ENCODE measurements at regions not wholly inside any gene's neighbourhood (a gene's known extent, or its start where the extent isn't known, plus 50 kb on each side); places are given as distances from the start of the nearest gene placed in this dataset.
A peak's percentile ranks its signal among the peaks of the same experiment; 100 is the strongest.

DNA sequence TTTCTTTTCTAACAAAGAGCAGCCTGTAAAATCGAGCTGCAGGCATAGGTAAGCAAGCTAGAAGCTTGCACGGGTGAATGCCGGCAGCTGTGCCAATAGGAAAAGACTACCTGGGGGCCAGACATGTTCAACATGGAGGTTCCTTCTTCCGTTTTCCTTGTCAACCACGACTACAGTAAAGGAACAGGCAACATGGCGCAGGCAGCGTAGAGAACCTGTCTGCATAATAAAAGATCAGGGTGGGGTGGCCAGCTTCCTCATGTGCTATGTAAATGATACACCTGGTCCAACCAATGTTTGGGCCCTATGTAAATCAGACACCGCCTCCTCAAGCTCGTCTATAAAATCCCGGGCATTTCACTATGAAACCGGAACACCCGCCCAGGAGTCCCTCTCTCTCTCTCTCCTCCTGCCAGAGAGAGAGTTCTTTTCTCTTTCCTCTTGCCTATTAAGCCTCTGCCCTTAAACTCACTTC lies 103.8 kb upstream of the LIFR start (continued):
- TF ChIP-seq, protein P1, sequence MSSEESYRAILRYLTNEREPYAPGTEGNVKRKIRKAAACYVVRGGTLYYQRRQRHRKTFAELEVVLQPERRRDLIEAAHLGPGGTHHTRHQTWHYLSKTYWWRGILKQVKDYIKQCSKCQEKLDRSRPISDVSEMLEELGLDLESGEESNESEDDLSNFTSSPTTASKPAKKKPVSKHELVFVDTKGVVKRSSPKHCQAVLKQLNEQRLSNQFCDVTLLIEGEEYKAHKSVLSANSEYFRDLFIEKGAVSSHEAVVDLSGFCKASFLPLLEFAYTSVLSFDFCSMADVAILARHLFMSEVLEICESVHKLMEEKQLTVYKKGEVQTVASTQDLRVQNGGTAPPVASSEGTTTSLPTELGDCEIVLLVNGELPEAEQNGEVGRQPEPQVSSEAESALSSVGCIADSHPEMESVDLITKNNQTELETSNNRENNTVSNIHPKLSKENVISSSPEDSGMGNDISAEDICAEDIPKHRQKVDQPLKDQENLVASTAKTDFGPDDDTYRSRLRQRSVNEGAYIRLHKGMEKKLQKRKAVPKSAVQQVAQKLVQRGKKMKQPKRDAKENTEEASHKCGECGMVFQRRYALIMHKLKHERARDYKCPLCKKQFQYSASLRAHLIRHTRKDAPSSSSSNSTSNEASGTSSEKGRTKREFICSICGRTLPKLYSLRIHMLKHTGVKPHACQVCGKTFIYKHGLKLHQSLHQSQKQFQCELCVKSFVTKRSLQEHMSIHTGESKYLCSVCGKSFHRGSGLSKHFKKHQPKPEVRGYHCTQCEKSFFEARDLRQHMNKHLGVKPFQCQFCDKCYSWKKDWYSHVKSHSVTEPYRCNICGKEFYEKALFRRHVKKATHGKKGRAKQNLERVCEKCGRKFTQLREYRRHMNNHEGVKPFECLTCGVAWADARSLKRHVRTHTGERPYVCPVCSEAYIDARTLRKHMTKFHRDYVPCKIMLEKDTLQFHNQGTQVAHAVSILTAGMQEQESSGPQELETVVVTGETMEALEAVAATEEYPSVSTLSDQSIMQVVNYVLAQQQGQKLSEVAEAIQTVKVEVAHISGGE (tag by site-specific recombination; conservative IDR thresholded peaks at IDR 0.05; ENCODE audit: low read depth) = peak; percentile 50; the same call in 1 of the 2 replicates
- TF ChIP-seq, protein P2, sequence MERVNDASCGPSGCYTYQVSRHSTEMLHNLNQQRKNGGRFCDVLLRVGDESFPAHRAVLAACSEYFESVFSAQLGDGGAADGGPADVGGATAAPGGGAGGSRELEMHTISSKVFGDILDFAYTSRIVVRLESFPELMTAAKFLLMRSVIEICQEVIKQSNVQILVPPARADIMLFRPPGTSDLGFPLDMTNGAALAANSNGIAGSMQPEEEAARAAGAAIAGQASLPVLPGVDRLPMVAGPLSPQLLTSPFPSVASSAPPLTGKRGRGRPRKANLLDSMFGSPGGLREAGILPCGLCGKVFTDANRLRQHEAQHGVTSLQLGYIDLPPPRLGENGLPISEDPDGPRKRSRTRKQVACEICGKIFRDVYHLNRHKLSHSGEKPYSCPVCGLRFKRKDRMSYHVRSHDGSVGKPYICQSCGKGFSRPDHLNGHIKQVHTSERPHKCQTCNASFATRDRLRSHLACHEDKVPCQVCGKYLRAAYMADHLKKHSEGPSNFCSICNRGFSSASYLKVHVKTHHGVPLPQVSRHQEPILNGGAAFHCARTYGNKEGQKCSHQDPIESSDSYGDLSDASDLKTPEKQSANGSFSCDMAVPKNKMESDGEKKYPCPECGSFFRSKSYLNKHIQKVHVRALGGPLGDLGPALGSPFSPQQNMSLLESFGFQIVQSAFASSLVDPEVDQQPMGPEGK (tag by site-specific recombination; IDR thresholded peaks at IDR 0.05) = 0 out of 2 replicates have a peak, but pooled peaks have one; percentile 31
- TF ChIP-seq, protein P3, sequence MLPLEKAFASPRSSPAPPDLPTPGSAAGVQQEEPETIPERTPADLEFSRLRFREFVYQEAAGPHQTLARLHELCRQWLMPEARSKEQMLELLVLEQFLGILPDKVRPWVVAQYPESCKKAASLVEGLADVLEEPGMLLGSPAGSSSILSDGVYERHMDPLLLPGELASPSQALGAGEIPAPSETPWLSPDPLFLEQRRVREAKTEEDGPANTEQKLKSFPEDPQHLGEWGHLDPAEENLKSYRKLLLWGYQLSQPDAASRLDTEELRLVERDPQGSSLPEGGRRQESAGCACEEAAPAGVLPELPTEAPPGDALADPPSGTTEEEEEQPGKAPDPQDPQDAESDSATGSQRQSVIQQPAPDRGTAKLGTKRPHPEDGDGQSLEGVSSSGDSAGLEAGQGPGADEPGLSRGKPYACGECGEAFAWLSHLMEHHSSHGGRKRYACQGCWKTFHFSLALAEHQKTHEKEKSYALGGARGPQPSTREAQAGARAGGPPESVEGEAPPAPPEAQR (tag by site-specific recombination; IDR thresholded peaks at IDR 0.05) = no peak
- no peak for TF ChIP-seq ZXDB (tag by site-specific recombination; IDR thresholded peaks at IDR 0.05)
- no peak for TF ChIP-seq ZNF426 (tag by site-specific recombination; IDR thresholded peaks at IDR 0.05)
- peak; percentile 53; the same call in 1 of the 2 replicates for TF ChIP-seq YY1 (tag by site-specific recombination; IDR thresholded peaks at IDR 0.05)
- TF ChIP-seq ZNF621 (tag by site-specific recombination; IDR thresholded peaks at IDR 0.05) = no peak
- no peak for TF ChIP-seq ZNF112 (tag by site-specific recombination; IDR thresholded peaks at IDR 0.05)
- 0 out of 2 replicates have a peak, but pooled peaks have one; percentile 47 for TF ChIP-seq PRDM1 (tag by site-specific recombination; IDR thresholded peaks at IDR 0.05)
- no peak for TF ChIP-seq ZNF830 (tag by site-specific recombination; IDR thresholded peaks at IDR 0.05; ENCODE audit: low read depth)
- TF ChIP-seq KLF9 (tag by site-specific recombination; IDR thresholded peaks at IDR 0.05; ENCODE audit: low read depth) = no peak
- peak; percentile 31; the same call in 1 of the 2 replicates for TF ChIP-seq SP2 (tag by site-specific recombination; IDR thresholded peaks at IDR 0.05)
- TF ChIP-seq ZNF140 (tag by site-specific recombination; IDR thresholded peaks at IDR 0.05) = no peak
- TF ChIP-seq ZNF10 (tag by site-specific recombination; IDR thresholded peaks at IDR 0.05) = peak; percentile 31; the same call in 1 of the 2 replicates
- TF ChIP-seq, protein P4, sequence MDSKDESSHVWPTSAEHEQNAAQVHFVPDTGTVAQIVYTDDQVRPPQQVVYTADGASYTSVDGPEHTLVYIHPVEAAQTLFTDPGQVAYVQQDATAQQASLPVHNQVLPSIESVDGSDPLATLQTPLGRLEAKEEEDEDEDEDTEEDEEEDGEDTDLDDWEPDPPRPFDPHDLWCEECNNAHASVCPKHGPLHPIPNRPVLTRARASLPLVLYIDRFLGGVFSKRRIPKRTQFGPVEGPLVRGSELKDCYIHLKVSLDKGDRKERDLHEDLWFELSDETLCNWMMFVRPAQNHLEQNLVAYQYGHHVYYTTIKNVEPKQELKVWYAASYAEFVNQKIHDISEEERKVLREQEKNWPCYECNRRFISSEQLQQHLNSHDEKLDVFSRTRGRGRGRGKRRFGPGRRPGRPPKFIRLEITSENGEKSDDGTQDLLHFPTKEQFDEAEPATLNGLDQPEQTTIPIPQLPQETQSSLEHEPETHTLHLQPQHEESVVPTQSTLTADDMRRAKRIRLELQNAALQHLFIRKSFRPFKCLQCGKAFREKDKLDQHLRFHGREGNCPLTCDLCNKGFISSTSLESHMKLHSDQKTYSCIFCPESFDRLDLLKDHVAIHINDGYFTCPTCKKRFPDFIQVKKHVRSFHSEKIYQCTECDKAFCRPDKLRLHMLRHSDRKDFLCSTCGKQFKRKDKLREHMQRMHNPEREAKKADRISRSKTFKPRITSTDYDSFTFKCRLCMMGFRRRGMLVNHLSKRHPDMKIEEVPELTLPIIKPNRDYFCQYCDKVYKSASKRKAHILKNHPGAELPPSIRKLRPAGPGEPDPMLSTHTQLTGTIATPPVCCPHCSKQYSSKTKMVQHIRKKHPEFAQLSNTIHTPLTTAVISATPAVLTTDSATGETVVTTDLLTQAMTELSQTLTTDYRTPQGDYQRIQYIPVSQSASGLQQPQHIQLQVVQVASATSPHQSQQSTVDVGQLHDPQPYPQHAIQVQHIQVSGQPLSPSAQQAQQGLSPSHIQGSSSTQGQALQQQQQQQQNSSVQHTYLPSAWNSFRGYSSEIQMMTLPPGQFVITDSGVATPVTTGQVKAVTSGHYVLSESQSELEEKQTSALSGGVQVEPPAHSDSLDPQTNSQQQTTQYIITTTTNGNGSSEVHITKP (tag by site-specific recombination; IDR thresholded peaks at IDR 0.05) = peak; percentile 60
- peak; percentile 76 for TF ChIP-seq ZBTB17 (tag by site-specific recombination; IDR thresholded peaks at IDR 0.05)
- TF ChIP-seq, protein P5, sequence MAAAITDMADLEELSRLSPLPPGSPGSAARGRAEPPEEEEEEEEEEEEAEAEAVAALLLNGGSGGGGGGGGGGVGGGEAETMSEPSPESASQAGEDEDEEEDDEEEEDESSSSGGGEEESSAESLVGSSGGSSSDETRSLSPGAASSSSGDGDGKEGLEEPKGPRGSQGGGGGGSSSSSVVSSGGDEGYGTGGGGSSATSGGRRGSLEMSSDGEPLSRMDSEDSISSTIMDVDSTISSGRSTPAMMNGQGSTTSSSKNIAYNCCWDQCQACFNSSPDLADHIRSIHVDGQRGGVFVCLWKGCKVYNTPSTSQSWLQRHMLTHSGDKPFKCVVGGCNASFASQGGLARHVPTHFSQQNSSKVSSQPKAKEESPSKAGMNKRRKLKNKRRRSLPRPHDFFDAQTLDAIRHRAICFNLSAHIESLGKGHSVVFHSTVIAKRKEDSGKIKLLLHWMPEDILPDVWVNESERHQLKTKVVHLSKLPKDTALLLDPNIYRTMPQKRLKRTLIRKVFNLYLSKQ (tag by site-specific recombination; IDR thresholded peaks at IDR 0.05; ENCODE audit: borderline replicate concordance) = no peak
- no peak for TF ChIP-seq GLIS2 (tag by site-specific recombination; IDR thresholded peaks at IDR 0.05)
- TF ChIP-seq ZNF510 (tag by site-specific recombination; IDR thresholded peaks at IDR 0.05; ENCODE audit: insufficient replicate concordance) = no peak
- TF ChIP-seq ZEB2 (tag by site-specific recombination; IDR thresholded peaks at IDR 0.05) = no peak
- TF ChIP-seq ZBTB44 (tag by site-specific recombination; IDR thresholded peaks at IDR 0.05) = no peak
- no peak for TF ChIP-seq YY2 (tag by site-specific recombination; IDR thresholded peaks at IDR 0.05)
- TF ChIP-seq ZNF660 (tag by site-specific recombination; IDR thresholded peaks at IDR 0.05) = peak; percentile 63; the same call in 1 of the 2 replicates
- TF ChIP-seq ZNF366 (tag by site-specific recombination; conservative IDR thresholded peaks at IDR 0.05) = peak; percentile 91
- no peak for TF ChIP-seq ZNF473 (tag by site-specific recombination; IDR thresholded peaks at IDR 0.05)
- no peak for TF ChIP-seq HOXC10 (CRISPR knock-in tag; IDR thresholded peaks at IDR 0.05)
